Astrocyte (in vitro differentiated cells and primary cell): ENCODE measurements at regions not wholly inside any gene's neighbourhood (a gene's known extent, or its start where the extent isn't known, plus 50 kb on each side); places are given as distances from the start of the nearest gene placed in this dataset.

Source experiments
- DNase-seq: peaks from one replicate; pipeline ENCODE4 v3.0.0-alpha.2; 2010; ENCODE audit warnings: low read depth
- FAIRE-seq: peaks from 2 replicates; lab custom pipeline; 2011; peaks lifted over from hg19 to GRCh38; lab: Jason Lieb, UNC
- H2AFZ ChIP-seq: 2 replicates; pipeline ENCODE4 v1.6.0; 2012; ENCODE audit warnings: low read depth, low read length, inconsistent platforms
- H3K27ac ChIP-seq: 2 replicates; pipeline ENCODE4 v1.5.1; 2011; ENCODE audit warnings: low read depth, low read length, inconsistent platforms
- H3K27me3 ChIP-seq: 2 replicates; pipeline ENCODE4 v1.6.0; 2011; ENCODE audit warnings: low read length, inconsistent platforms; ENCODE audit not compliant: insufficient read depth
- H3K36me3 ChIP-seq: 2 replicates; pipeline ENCODE4 v1.5.1; 2011; ENCODE audit warnings: low read length, inconsistent platforms; ENCODE audit not compliant: insufficient read depth
- H3K4me1 ChIP-seq: 2 replicates; pipeline ENCODE4 v1.5.1; 2011; ENCODE audit warnings: low read length, inconsistent platforms; ENCODE audit not compliant: insufficient read depth
- H3K4me2 ChIP-seq: 2 replicates; pipeline ENCODE4 v1.6.0; 2012; ENCODE audit warnings: low read length, inconsistent platforms
- H3K4me3 ChIP-seq: 2 replicates; pipeline ENCODE4 v1.5.1; 2011; ENCODE audit warnings: low read depth, mild to moderate bottlenecking, low read length, inconsistent platforms; ENCODE audit not compliant: insufficient read depth
- H3K79me2 ChIP-seq: 2 replicates; pipeline ENCODE4 v1.6.0; 2012; ENCODE audit warnings: mild to moderate bottlenecking, low read length, inconsistent platforms; ENCODE audit not compliant: insufficient read depth
- H3K9ac ChIP-seq: 2 replicates; pipeline ENCODE4 v1.6.0; 2012; ENCODE audit warnings: mild to moderate bottlenecking, low read length, inconsistent platforms
- H3K9me3 ChIP-seq: 2 replicates; pipeline ENCODE4 v1.5.1; 2012; ENCODE audit warnings: low read depth, mild to moderate bottlenecking, low read length, inconsistent platforms; ENCODE audit not compliant: insufficient read depth
- H4K20me1 ChIP-seq: 2 replicates; pipeline ENCODE4 v1.6.0; 2012; ENCODE audit warnings: low read length, inconsistent platforms; ENCODE audit not compliant: insufficient read depth
- H3K27ac Mint-ChIP-seq: one replicate; pipeline ENCODE4 v1.8.0; 2021; ENCODE audit warnings: mild to moderate bottlenecking, mixed read lengths; ENCODE audit not compliant: unreplicated experiment
- H3K27me3 Mint-ChIP-seq: one replicate; pipeline ENCODE4 v1.8.0; 2021; ENCODE audit warnings: low read depth, mixed read lengths; ENCODE audit not compliant: unreplicated experiment
- H3K36me3 Mint-ChIP-seq: one replicate; pipeline ENCODE4 v1.8.0; 2021; ENCODE audit warnings: low read depth, mixed read lengths; ENCODE audit not compliant: unreplicated experiment
- H3K4me1 Mint-ChIP-seq: one replicate; pipeline ENCODE4 v1.8.0; 2021; ENCODE audit warnings: low read depth, mixed read lengths; ENCODE audit not compliant: unreplicated experiment
- H3K4me3 Mint-ChIP-seq: one replicate; pipeline ENCODE4 v1.8.0; 2021; ENCODE audit warnings: mild to moderate bottlenecking, moderate library complexity, mixed read lengths; ENCODE audit not compliant: unreplicated experiment
- H3K9me3 Mint-ChIP-seq: one replicate; pipeline ENCODE4 v1.8.0; 2021; ENCODE audit warnings: mild to moderate bottlenecking, mixed read lengths; ENCODE audit not compliant: unreplicated experiment
- EZH2 ChIP-seq: IDR thresholded peaks from 2 replicates; pipeline ENCODE4 v1.6.1; 2012; ENCODE audit warnings: mild to moderate bottlenecking, low read length, inconsistent platforms; ENCODE audit not compliant: insufficient read depth
- TF ChIP-seq, protein P1 (sequence below): IDR thresholded peaks from 2 replicates; pipeline ENCODE4 v1.5.1; 2011; ENCODE audit warnings: low read depth, mild to moderate bottlenecking, inconsistent platforms, low read length, moderate library complexity; ENCODE audit not compliant: insufficient read depth

DNA sequence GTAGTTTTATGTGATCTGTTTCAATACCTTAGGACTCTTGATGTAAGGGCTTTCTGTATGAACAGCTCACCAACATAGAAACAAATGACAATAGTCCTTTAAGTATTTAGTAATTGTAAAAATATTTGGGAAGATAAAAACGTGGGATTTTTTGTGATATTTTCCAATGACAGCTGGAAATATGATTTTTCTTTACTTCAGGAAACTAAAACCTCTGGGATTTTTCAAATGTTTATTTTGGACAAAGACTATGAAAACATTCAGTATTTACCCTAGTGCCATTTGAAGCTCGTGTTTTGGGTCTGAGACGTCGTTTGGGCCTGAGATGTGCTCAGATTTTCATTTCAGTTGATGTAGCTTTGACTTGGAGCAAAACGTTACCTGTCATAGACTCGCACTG lies 240.0 kb downstream of the BMP4 start:
- no peak overlapping the region for H2AFZ ChIP-seq
- H3K4me2 ChIP-seq = no peak overlapping the region
- no peak for TF ChIP-seq EZH2
- TF ChIP-seq, protein P1, sequence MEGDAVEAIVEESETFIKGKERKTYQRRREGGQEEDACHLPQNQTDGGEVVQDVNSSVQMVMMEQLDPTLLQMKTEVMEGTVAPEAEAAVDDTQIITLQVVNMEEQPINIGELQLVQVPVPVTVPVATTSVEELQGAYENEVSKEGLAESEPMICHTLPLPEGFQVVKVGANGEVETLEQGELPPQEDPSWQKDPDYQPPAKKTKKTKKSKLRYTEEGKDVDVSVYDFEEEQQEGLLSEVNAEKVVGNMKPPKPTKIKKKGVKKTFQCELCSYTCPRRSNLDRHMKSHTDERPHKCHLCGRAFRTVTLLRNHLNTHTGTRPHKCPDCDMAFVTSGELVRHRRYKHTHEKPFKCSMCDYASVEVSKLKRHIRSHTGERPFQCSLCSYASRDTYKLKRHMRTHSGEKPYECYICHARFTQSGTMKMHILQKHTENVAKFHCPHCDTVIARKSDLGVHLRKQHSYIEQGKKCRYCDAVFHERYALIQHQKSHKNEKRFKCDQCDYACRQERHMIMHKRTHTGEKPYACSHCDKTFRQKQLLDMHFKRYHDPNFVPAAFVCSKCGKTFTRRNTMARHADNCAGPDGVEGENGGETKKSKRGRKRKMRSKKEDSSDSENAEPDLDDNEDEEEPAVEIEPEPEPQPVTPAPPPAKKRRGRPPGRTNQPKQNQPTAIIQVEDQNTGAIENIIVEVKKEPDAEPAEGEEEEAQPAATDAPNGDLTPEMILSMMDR = no peak
- H3K4me3 ChIP-seq = no peak overlapping the region
- DNase-seq = no peak
- H3K27me3 Mint-ChIP-seq = no peaks in the 10 kb centered on the region
- H3K79me2 ChIP-seq = no peaks in the 10 kb centered on the region
- FAIRE-seq = no peak
- H3K9me3 ChIP-seq = peaks cover 3% of the 10 kb centered on the region
- H3K27ac Mint-ChIP-seq = no peak overlapping the region
- H3K4me1 ChIP-seq = peaks cover 7% of the 10 kb centered on the region
- H3K36me3 ChIP-seq = no peaks in the 10 kb centered on the region
- peaks cover 2% of the 10 kb centered on the region for H3K36me3 Mint-ChIP-seq
- H3K4me1 Mint-ChIP-seq = peaks cover 14% of the 10 kb centered on the region
- no peak overlapping the region for H3K9ac ChIP-seq
- H3K27me3 ChIP-seq = no peaks in the 10 kb centered on the region
- H3K4me3 Mint-ChIP-seq = no peak overlapping the region
- H3K9me3 Mint-ChIP-seq = peaks cover 6% of the 10 kb centered on the region
- H4K20me1 ChIP-seq = no peaks in the 10 kb centered on the region
- H3K27ac ChIP-seq = no peak overlapping the region

DNA sequence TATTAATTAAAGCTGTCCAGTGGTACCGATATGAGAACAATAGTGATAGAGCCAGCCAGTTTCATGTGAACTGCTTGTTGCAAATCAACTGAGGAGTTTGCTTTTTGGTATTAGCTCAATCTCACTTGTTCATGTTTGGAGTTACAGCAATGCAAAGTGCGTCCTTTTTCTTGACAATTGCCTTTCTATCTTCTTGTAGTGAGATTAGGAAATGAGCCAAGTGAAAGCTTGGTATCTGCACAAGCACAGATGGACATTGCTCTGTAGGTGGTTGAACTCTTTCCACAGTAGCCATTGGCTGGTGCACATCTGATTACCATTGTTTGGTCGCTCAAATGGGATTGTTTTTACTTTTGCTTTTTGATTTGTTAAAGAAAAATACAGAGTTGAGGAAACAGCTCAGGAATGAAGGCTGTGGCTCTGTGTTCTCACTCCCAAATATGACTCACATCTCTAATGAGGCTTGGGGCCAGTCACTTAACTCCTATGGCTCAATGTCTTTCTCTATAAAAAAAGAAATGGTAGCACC lies 241.4 kb downstream of the BMP4 start:
- peak; percentile 65 for DNase-seq

More for the DNA sequence above, 241.4 kb downstream of the BMP4 start:
- no peaks in the 10 kb centered on the region for H3K27me3 Mint-ChIP-seq
- Histone ChIP-seq H3K4me2 (peak overlapping the region; percentile 68), H3K4me3 (no peak overlapping the region), H4K20me1 (no peaks in the 10 kb centered on the region), H3K27ac (no peak overlapping the region), H3K9ac (no peak overlapping the region), H3K4me1 (peaks cover 7% of the 10 kb centered on the region), H3K27me3 (no peaks in the 10 kb centered on the region), H3K79me2 (no peaks in the 10 kb centered on the region), H2AFZ (peak overlapping the region; percentile 21), H3K9me3 (no peaks in the 10 kb centered on the region), H3K36me3 (no peaks in the 10 kb centered on the region)
- peak overlapping the region; percentile 75 for H3K27ac Mint-ChIP-seq
- TF ChIP-seq EZH2 = no peak
- TF ChIP-seq, protein P1 = no peak
- no peak for FAIRE-seq
- H3K4me1 Mint-ChIP-seq = peaks cover 14% of the 10 kb centered on the region
- H3K36me3 Mint-ChIP-seq = no peaks in the 10 kb centered on the region
- H3K4me3 Mint-ChIP-seq = no peak overlapping the region
- H3K9me3 Mint-ChIP-seq = peaks cover 2% of the 10 kb centered on the region
